Muscle layer of duodenum (tissue), 2 donors: ENCODE measurements at regions not wholly inside any gene's neighbourhood (a gene's known extent, or its start where the extent isn't known, plus 50 kb on each side); places are given as distances from the start of the nearest gene placed in this dataset.

Source experiments
- H3K27ac ChIP-seq: one replicate; pipeline ENCODE4 v1.7.0; 2013; ENCODE audit warnings: mild to moderate bottlenecking, low read length
- H3K27me3 ChIP-seq: one replicate; pipeline ENCODE4 v1.7.0; 2013; ENCODE audit warnings: low read depth, mild to moderate bottlenecking, control low read depth, low read length
- H3K36me3 ChIP-seq, 2 donors: one replicate each; pipeline ENCODE4 v1.7.0; 2013; ENCODE audit warnings: low read length in 2 of 2, control low read depth in 1 of 2, mild to moderate bottlenecking in 1 of 2; ENCODE audit not compliant: insufficient read depth in 2 of 2, control insufficient read depth in 1 of 2
- H3K4me1 ChIP-seq, 2 donors: one replicate each; pipeline ENCODE4 v1.7.0; 2013; ENCODE audit warnings: low read length in 2 of 2, mild to moderate bottlenecking in 2 of 2, control low read depth in 1 of 2, moderate library complexity in 1 of 2; ENCODE audit not compliant: insufficient read depth in 2 of 2, control insufficient read depth in 1 of 2
- H3K4me3 ChIP-seq, 2 donors: one replicate each; pipeline ENCODE4 v1.7.0; 2013; ENCODE audit warnings: low read length in 2 of 2, low read depth in 1 of 2, mild to moderate bottlenecking in 1 of 2
- H3K9me3 ChIP-seq, 2 donors: one replicate each; pipeline ENCODE4 v1.7.0; 2013; ENCODE audit warnings: low read length in 2 of 2, control low read depth in 1 of 2, mild to moderate bottlenecking in 1 of 2; ENCODE audit not compliant: control insufficient read depth in 1 of 2
- donor health status: healthy.

DNA sequence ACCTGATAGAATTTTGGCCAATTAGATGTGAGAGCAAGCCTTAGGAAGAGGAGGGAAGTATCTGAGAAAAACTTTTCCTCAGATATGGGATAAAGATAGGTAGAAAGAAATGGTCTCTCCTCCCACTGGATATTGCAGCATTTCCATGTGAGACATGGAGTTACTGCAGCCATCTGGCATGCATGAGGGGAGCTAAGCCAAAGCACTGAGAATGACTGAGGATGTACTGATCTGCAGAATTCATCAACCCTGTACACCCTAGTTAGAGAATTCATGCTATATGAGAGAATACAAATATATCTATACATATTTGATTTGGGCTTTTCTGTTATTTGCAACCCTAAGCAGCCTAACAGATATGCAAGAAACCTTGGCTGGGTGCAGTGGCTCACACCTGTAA, 52.5 kb upstream of the RPL34 start:
- Histone ChIP-seq H3K27ac (no peak overlapping the region), H3K36me3 (no peaks in the 10 kb centered on the region), H3K27me3 (no peaks in the 10 kb centered on the region), H3K4me3 (no peak overlapping the region), H3K9me3 (no peaks in the 10 kb centered on the region), H3K4me1 (no peaks in the 10 kb centered on the region)

DNA sequence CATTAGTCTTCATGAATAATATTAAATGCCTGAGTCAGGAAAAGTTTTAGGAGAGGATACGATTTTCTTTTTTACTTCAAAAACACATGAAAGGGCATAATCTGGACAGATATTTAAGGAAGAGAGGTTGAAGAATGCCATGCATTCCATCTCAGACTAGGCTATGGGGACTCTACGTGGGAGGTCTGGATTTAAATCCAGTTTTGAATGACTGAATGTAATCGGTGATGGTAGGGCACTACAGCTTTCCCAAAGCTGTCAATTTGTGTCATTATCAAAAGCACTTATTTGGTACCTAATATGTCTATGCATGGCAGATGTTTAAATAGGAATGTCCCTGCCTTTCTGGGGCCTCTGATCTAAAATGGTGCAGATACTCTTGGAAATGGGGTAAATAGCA, 59.3 kb upstream of the RPL34 start:
- Histone ChIP-seq H3K9me3 (no peaks in the 10 kb centered on the region), H3K4me1 (no peaks in the 10 kb centered on the region), H3K27ac (no peak overlapping the region), H3K27me3 (no peaks in the 10 kb centered on the region), H3K36me3 (no peaks in the 10 kb centered on the region), H3K4me3 (no peak overlapping the region)

GRCh38 chr4:108560616-108561015, 59.8 kb upstream of the RPL34 start:
- Histone ChIP-seq H3K27me3 (no peaks in the 10 kb centered on the region), H3K9me3 (no peaks in the 10 kb centered on the region), H3K4me1 (no peaks in the 10 kb centered on the region), H3K36me3 (no peaks in the 10 kb centered on the region), H3K4me3 (no peak overlapping the region), H3K27ac (no peak overlapping the region)

DNA sequence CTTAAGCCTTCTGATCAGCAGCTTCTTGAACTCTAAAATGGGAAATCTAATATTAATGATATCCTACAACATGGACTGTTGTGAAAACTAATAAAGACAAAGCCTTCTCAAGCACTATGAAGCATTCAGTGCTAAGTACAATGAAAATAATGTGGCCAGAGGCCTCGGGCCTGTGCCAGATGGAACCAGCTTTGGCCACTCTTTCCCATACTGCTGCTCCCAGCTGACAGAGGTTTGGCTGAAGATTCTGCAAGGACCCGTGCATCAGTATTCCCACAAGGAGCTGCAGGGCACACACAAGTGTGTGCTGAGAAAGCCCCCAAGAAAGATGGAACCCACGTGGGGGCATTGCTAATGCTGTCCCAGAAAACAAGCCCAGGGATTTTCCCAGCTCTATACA, 60.5 kb upstream of the RPL34 start:
- Histone ChIP-seq H3K36me3 (no peaks in the 10 kb centered on the region), H3K27ac (no peak overlapping the region), H3K9me3 (no peaks in the 10 kb centered on the region), H3K4me3 (no peak overlapping the region), H3K4me1 (no peaks in the 10 kb centered on the region), H3K27me3 (no peaks in the 10 kb centered on the region)

- H3K9me3 ChIP-seq = no peaks in the 10 kb centered on the region
- no peak overlapping the region for H3K4me3 ChIP-seq
- no peak overlapping the region for H3K27ac ChIP-seq
- H3K27me3 ChIP-seq = no peaks in the 10 kb centered on the region
- H3K4me1 ChIP-seq = no peaks in the 10 kb centered on the region
- H3K36me3 ChIP-seq = no peaks in the 10 kb centered on the region
Measured at GRCh38 chr4:108559068-108559793, 61.1 kb upstream of the RPL34 start.

- no peaks in the 10 kb centered on the region for H3K9me3 ChIP-seq
- H3K27me3 ChIP-seq = no peaks in the 10 kb centered on the region
- no peak overlapping the region for H3K4me3 ChIP-seq
- no peak overlapping the region for H3K27ac ChIP-seq
- no peaks in the 10 kb centered on the region for H3K4me1 ChIP-seq
- no peaks in the 10 kb centered on the region for H3K36me3 ChIP-seq
Measured at GRCh38 chr4:108556588-108557200, 63.7 kb upstream of the RPL34 start.

- no peak overlapping the region for H3K4me3 ChIP-seq
- no peak overlapping the region for H3K27ac ChIP-seq
- H3K4me1 ChIP-seq = no peaks in the 10 kb centered on the region
- H3K36me3 ChIP-seq = no peaks in the 10 kb centered on the region
- no peaks in the 10 kb centered on the region for H3K27me3 ChIP-seq
- no peaks in the 10 kb centered on the region for H3K9me3 ChIP-seq
Measured at GRCh38 chr4:108556166-108556565, 64.2 kb upstream of the RPL34 start.

DNA sequence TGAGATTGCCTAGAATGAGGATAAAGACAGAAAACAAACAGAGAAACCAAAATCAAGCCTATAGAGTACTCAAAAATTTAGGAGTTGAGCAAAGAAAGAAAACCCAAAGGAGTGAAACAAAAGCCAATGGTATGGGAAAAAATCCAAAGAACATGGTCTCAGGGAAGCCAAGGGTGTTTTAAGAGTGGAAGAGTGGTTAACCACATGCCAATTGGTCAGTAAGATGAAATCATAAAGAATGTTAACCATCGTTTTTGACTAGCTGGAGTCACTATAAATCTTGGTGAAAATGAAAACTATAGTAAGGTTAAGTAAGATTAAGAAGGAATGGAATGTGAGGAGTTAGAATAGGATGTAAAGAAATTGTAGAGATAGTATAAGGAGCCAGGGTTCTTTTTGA, 64.7 kb upstream of the RPL34 start:
- H3K27me3 ChIP-seq = no peaks in the 10 kb centered on the region
- H3K9me3 ChIP-seq = no peaks in the 10 kb centered on the region
- no peak overlapping the region for H3K4me3 ChIP-seq
- H3K36me3 ChIP-seq = no peaks in the 10 kb centered on the region
- H3K27ac ChIP-seq = no peak overlapping the region
- no peaks in the 10 kb centered on the region for H3K4me1 ChIP-seq

DNA sequence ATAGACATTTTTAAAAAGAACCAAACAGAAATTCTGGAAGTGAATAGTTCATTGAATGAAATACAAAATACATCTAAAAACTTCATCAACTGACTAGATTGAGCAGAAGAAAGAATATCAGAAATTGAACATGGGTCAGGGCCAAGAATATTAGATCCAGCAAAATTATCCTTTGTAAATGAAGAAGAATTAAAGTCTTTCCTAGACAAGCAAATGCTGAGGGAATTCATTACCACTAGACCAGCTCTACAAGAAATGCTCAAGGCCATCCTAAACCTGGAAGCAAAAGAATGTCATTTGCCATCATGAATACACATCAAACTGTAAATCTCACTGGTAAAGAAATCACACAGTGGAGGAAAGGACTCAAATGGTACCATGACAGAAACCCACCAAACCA, 72.7 kb upstream of the RPL34 start:
- Histone ChIP-seq H3K27ac (no peak overlapping the region), H3K9me3 (peaks cover 0 to 6% of the 10 kb centered on the region in 2 donors), H3K4me3 (no peak overlapping the region), H3K36me3 (no peaks in the 10 kb centered on the region), H3K27me3 (no peaks in the 10 kb centered on the region), H3K4me1 (no peaks in the 10 kb centered on the region)

DNA sequence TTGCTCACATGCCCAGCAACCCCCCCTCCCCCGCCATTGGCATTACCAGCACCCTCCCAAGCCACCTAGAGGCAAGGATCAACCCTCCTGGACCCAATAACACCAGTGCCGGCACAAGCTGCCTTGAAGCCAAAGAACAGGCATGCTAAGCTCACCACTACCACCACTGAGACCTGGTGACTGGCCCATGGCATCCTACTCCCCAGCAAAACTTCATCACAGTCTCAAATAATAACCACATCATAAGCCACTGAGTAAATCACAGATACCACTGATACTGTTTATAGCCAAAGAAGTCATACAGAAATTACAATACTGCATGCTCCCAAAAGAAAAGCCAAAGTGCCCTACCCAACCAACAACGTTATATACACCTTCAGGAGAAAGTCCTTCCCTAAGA, 73.6 kb upstream of the RPL34 start:
- H3K36me3 ChIP-seq = no peaks in the 10 kb centered on the region
- H3K4me3 ChIP-seq = no peak overlapping the region
- H3K27ac ChIP-seq = no peak overlapping the region
- peaks cover 0 to 6% of the 10 kb centered on the region in 2 donors for H3K9me3 ChIP-seq
- H3K27me3 ChIP-seq = no peaks in the 10 kb centered on the region
- no peaks in the 10 kb centered on the region for H3K4me1 ChIP-seq

- H3K36me3 ChIP-seq = no peaks in the 10 kb centered on the region
- H3K27me3 ChIP-seq = no peaks in the 10 kb centered on the region
- peaks cover 0 to 6% of the 10 kb centered on the region in 2 donors for H3K9me3 ChIP-seq
- no peak overlapping the region for H3K4me3 ChIP-seq
- H3K27ac ChIP-seq = no peak overlapping the region
- H3K4me1 ChIP-seq = no peaks in the 10 kb centered on the region
Measured at GRCh38 chr4:108544481-108544880, 75.9 kb upstream of the RPL34 start.
